Osteoblast (primary cell): ENCODE measurements at regions not wholly inside any gene's neighbourhood (a gene's known extent, or its start where the extent isn't known, plus 50 kb on each side); places are given as distances from the start of the nearest gene placed in this dataset.

Experiments used
- DNase-seq: peaks from one replicate; pipeline ENCODE4 v3.0.0; 2011; ENCODE audit warnings: low spot score, mixed read lengths; ENCODE audit not compliant: insufficient read length; ENCODE audit errors: missing footprints
- H2AFZ ChIP-seq: 2 replicates; pipeline ENCODE4 v1.6.0; 2011; ENCODE audit warnings: mild to moderate bottlenecking, low read length
- H3K27ac ChIP-seq: 2 replicates; pipeline ENCODE4 v1.5.1; 2011; ENCODE audit warnings: mild to moderate bottlenecking, low read depth, low read length, moderate library complexity
- H3K27me3 ChIP-seq: 2 replicates; pipeline ENCODE4 v1.6.0; 2012; ENCODE audit warnings: mild to moderate bottlenecking, control low read depth, inconsistent platforms, low read length, moderate library complexity; ENCODE audit not compliant: insufficient read depth
- H3K36me3 ChIP-seq: 2 replicates; pipeline ENCODE4 v1.5.1; 2011; ENCODE audit warnings: mild to moderate bottlenecking, low read length, control low read depth, moderate library complexity; ENCODE audit not compliant: insufficient read depth
- H3K4me1 ChIP-seq: 2 replicates; pipeline ENCODE4 v1.5.1; 2011; ENCODE audit warnings: mild to moderate bottlenecking, low read length, control low read depth, moderate library complexity; ENCODE audit not compliant: insufficient read depth
- H3K4me2 ChIP-seq: 2 replicates; pipeline ENCODE4 v1.6.0; 2011; ENCODE audit warnings: mild to moderate bottlenecking, low read length; ENCODE audit not compliant: insufficient read depth
- H3K4me3 ChIP-seq: fragments of 200-600 bp; sonication (generic); 3 replicates; pipeline ENCODE4 v1.5.1; 2012; ENCODE audit warnings: mild to moderate bottlenecking, low read length, inconsistent platforms; ENCODE audit not compliant: insufficient read depth
- H3K79me2 ChIP-seq: 2 replicates; pipeline ENCODE4 v1.6.0; 2012; ENCODE audit warnings: mild to moderate bottlenecking, low read length, control low read depth, inconsistent platforms; ENCODE audit not compliant: insufficient read depth
- H3K9me3 ChIP-seq: 2 replicates; pipeline ENCODE4 v1.5.1; 2011; ENCODE audit warnings: low read depth, low read length, control low read depth
- H4K20me1 ChIP-seq: 2 replicates; pipeline ENCODE4 v1.6.0; 2012; ENCODE audit warnings: mild to moderate bottlenecking, low read length, control low read depth; ENCODE audit not compliant: insufficient read depth
- CTCF ChIP-seq: IDR thresholded peaks from 2 replicates; pipeline ENCODE4 v1.5.1; 2011; ENCODE audit warnings: mild to moderate bottlenecking, low read depth, low read length, moderate library complexity; ENCODE audit errors: extremely low read depth

GRCh38 chr18:70684821-70685220 is 396.0 kb downstream of the SOCS6 start:
- H2AFZ ChIP-seq: no peak overlapping the region
- no peaks in the 10 kb centered on the region for H4K20me1 ChIP-seq
- H3K27ac ChIP-seq: no peak overlapping the region
- H3K79me2 ChIP-seq: no peaks in the 10 kb centered on the region
- H3K9me3 ChIP-seq: no peaks in the 10 kb centered on the region
- no peaks in the 10 kb centered on the region for H3K27me3 ChIP-seq
- no peak overlapping the region for H3K4me2 ChIP-seq
- TF ChIP-seq CTCF: no peak
- H3K4me1 ChIP-seq: no peaks in the 10 kb centered on the region
- no peak for DNase-seq
- no peak overlapping the region for H3K4me3 ChIP-seq
- no peaks in the 10 kb centered on the region for H3K36me3 ChIP-seq

- no peaks in the 10 kb centered on the region for H3K9me3 ChIP-seq
- H3K79me2 ChIP-seq: no peaks in the 10 kb centered on the region
- H3K36me3 ChIP-seq: no peaks in the 10 kb centered on the region
- no peaks in the 10 kb centered on the region for H3K4me1 ChIP-seq
- no peak for DNase-seq
- H4K20me1 ChIP-seq: no peaks in the 10 kb centered on the region
- no peaks in the 10 kb centered on the region for H3K27me3 ChIP-seq
- no peak overlapping the region for H3K27ac ChIP-seq
- no peak for TF ChIP-seq CTCF
- H3K4me3 ChIP-seq: no peak overlapping the region
- no peak overlapping the region for H3K4me2 ChIP-seq
- no peak overlapping the region for H2AFZ ChIP-seq
Observed at GRCh38 chr18:70683263-70683662, 394.4 kb downstream of the SOCS6 start.

- DNase-seq: no peak
- Histone ChIP-seq H3K4me3 (no peak overlapping the region), H3K4me2 (no peak overlapping the region), H3K36me3 (no peaks in the 10 kb centered on the region), H3K79me2 (no peaks in the 10 kb centered on the region), H2AFZ (no peak overlapping the region), H4K20me1 (no peaks in the 10 kb centered on the region), H3K27me3 (no peaks in the 10 kb centered on the region), H3K27ac (no peak overlapping the region), H3K4me1 (no peaks in the 10 kb centered on the region), H3K9me3 (peaks cover 4% of the 10 kb centered on the region)
- TF ChIP-seq CTCF: no peak
Observed at GRCh38 chr18:70674896-70675295, 386.1 kb downstream of the SOCS6 start.

GRCh38 chr18:70673831-70674230 is 385.0 kb downstream of the SOCS6 start:
- Histone ChIP-seq H3K4me2 (no peak overlapping the region), H3K36me3 (no peaks in the 10 kb centered on the region), H3K79me2 (no peaks in the 10 kb centered on the region), H3K27me3 (no peaks in the 10 kb centered on the region), H4K20me1 (no peaks in the 10 kb centered on the region), H3K27ac (no peak overlapping the region), H3K4me3 (no peak overlapping the region), H3K4me1 (no peaks in the 10 kb centered on the region), H2AFZ (no peak overlapping the region), H3K9me3 (peaks cover 4% of the 10 kb centered on the region)
- DNase-seq: no peak
- no peak for TF ChIP-seq CTCF
